Tongue (tissue), 1 donor: ENCODE measurements at regions not wholly inside any gene's neighbourhood (a gene's known extent, or its start where the extent isn't known, plus 50 kb on each side); places are given as distances from the start of the nearest gene placed in this dataset.
"Not testable (repeated sequence)": the region's sequence is repeated elsewhere in the genome, so short reads cannot be mapped to it uniquely, and the experiment has no call there.

Experiments
- DNase-seq: peaks from one replicate; pipeline ENCODE4 v3.0.0-alpha.2; 2015

DNA sequence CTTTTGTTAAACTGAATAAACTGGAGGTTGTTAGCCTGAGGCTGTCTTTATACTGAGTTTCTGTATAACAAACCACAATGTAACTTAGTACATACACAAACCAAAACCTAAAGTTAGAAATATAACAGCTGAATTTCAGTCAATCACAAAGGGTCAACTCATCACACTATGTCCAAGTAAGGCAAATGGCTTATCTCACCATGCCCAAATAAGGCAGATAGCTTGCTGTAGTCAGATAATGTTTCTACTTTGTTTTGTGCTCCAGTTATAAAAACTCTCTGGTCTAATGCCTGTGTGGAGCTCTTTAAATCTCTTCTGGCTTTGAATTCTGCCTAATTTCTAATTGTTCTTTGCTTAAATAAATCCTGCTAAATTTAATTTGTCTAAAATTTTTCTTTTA, 1323.4 kb upstream of the ATXN8OS start:
- no peak for DNase-seq

- no peak for DNase-seq
Measured at GRCh38 chr13:68759617-68760016, 1348.0 kb upstream of the ATXN8OS start.

DNA sequence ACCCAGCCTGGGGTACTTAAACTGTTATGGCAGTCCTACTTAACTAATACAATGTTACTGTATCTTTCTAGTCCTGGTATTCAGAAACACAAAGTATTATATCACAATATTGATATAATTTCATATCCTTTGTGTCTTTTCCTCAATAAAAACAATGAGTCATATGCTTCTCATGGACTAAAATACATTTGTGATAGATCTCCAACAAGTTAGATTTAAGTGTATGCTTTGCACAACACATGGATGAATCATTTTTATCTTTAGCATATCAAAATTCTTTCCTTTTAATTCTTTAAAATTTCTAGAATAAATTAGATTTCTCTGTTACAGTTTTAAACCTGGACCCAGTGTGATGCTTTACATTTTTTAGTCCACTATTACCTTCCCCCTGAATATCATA, 1357.8 kb upstream of the ATXN8OS start:
- no peak for DNase-seq

DNA sequence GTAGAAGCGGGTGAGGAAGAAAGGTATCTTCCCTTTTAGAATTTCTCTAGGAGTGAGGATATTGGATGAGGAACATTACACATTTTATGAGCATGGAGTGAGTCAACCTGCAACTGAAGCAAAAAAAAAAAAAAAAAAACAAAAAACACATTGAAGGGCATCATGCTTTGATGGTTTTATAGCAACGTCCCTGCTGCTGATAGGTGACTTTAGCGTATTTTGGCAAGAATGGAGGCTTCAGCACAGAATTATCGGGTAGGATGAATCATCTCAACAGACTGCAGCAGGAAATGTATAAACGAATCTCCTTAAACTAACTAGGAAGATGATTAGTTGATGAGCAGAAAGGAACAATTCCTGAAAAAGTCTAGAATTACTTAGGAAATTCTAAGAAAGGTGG, 1359.6 kb upstream of the ATXN8OS start:
- DNase-seq = no peak

- DNase-seq = no peak
Measured at GRCh38 chr13:68745502-68745901, 1362.1 kb upstream of the ATXN8OS start.

- DNase-seq = no peak
Measured at GRCh38 chr13:68736961-68737360, 1370.7 kb upstream of the ATXN8OS start.

- DNase-seq = no peak
Measured at GRCh38 chr13:68727798-68728197, 1379.8 kb upstream of the ATXN8OS start.

DNA sequence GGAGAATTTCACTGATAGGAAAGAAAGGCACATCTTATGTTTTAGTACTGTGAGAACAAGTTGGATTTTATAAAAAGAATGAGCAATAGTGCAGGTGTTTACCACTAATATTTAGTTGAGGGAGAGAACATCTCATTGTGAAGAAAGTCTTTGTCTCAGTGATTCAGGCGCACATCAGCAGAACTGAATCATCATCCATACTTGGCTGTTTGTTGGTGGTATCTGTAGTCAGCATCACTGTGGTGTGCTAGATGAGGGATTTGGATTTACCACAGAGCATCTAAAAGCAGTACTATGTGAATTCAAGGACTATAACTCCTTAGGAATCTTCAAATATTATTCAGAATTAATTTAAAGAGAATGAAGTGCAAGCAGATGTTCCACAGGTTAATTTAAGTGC, 1380.5 kb upstream of the ATXN8OS start:
- DNase-seq = no peak

GRCh38 chr13:68719815-68720214, 1387.8 kb upstream of the ATXN8OS start:
- DNase-seq = no peak

DNA sequence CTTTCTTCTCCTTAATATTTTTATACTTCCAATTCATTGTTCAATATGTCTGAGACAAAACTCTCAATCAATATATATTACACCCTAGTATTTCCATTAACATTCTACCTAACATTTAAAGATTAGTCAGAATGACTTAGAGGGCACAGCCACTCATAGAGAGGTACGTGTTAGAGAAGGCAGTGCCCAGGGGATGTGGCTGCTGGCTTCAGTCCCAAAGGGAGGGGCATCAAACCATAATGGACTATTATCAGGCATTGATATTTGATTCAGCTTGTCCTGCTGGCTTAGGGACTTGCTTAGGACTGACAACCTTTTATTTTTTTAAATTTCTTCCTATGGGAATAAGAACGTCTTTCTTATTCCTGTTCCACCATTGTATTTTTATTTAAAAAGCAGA, 1392.0 kb upstream of the ATXN8OS start:
- no peak for DNase-seq

- no peak for DNase-seq
Measured at GRCh38 chr13:68714292-68714691, 1393.3 kb upstream of the ATXN8OS start.

DNA sequence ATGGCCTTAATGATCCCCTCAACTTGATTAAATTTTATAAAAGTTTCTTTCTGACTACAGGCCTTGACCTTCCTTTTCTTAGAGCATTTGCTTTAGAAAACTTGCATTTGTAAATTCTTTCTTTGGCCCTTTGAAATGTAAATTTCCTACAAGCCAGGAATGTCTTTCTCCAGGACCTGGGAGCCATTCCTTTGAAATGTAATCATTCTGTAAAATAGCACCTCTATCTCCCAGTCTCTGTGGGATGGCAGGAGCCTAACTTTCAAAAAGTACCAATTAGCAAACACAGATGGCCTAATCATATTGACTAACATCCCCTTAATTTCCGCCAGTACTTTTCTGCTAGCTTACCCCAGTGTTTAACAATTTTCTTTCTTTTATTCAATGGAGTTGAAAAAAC, 1394.2 kb upstream of the ATXN8OS start:
- DNase-seq = no peak

- no peak for DNase-seq
Measured at GRCh38 chr13:68708336-68708908, 1399.2 kb upstream of the ATXN8OS start.

DNA sequence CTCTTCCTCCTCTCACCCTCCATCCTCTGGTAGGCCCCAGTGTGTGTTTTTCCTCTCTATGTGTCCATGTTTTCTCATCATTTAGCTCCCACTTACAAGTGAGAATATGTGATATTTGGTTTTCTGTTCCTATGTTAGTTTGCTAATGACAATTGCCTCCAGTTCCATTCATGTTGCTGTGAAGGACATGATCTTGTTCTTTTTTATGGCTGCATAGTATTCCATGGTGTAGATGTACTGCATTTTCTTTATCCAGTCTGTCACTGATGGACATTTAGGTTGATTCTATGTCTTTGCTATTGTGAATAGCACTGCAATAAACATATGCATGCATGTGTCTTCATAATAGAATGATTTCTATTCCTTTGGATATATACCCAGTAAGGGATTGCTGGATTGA, 1401.6 kb upstream of the ATXN8OS start:
- not testable (repeated sequence) for DNase-seq

GRCh38 chr13:68697551-68697950, 1410.1 kb upstream of the ATXN8OS start:
- DNase-seq = peak; percentile 2

DNA sequence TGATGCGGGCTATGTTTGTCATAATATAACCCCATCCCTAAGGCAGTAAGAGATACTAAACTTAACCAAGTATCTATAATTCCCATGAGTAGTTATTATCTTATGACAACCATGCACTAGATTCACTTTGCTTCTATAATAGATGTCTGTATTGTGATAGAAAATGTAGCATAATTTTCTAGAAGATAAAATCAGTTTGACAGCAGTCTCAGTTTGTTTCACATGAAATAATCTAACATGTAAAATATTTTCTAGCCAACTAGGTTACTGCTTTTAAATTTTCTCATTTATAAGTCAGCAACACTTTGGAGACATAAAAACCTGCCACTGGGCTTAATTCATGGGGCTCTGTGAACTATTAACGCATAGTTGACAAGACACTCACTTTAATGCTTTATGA, 1410.7 kb upstream of the ATXN8OS start:
- DNase-seq = no peak

- no peak for DNase-seq
Measured at GRCh38 chr13:68692049-68692448, 1415.6 kb upstream of the ATXN8OS start.

DNA sequence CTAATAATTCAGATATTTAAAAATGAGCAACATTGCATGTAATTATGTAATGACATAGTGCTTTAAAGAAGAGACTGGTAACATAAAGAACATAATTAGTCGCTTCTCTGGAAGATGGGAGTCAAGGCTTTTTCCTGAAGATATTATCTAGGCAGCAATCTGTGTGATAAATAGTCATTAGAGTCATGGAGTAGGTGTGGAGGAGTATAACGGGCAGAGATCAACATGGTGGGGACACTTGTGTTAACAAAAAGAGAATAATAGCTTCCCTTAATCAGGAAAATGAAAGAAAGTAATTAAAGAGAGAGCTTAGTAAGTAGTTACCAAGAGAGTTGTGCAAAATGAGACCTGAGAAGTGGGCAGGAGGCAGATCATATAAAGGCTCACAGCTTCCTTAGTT, 1417.1 kb upstream of the ATXN8OS start:
- DNase-seq = no peak

- DNase-seq = no peak
Measured at GRCh38 chr13:68676513-68677115, 1431.0 kb upstream of the ATXN8OS start.

DNA sequence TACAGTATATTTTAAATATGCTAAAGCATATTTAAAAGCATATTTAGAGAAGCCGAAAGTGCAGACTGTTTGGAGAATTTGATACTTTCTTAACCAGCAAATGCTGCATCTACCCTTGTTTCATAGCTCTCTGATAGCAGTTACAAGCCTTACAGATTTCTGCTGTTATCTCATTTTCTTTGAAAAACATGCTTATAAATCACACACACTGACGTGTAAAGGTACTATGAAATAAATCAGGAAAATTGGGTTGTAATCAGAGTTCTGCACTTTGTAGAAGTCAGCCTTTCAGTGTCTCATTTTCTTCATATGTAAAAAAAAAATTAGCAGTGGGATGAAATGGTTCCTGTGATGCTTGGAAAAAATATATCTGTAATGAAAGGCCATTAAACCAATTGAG, 1432.4 kb upstream of the ATXN8OS start:
- no peak for DNase-seq

DNA sequence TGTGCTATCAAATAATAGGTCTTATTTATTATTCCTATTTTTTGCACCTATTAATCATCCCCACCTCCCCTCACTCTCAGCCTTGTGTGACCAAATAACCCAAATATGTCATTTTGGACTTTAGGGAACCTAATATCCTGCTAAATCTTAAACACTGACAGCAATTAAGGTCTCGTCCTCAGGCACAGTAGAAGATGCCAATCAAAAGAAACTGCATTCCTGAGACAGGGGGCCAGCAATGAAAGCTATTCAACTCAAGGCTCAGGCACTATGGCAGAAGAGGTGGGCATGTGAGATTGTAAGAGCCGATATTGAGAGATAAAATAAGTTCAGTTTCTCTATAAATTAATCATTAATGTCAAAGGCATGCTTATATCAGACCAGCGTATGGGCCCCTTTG, 1437.7 kb upstream of the PCDH9 start:
- DNase-seq = no peak

DNA sequence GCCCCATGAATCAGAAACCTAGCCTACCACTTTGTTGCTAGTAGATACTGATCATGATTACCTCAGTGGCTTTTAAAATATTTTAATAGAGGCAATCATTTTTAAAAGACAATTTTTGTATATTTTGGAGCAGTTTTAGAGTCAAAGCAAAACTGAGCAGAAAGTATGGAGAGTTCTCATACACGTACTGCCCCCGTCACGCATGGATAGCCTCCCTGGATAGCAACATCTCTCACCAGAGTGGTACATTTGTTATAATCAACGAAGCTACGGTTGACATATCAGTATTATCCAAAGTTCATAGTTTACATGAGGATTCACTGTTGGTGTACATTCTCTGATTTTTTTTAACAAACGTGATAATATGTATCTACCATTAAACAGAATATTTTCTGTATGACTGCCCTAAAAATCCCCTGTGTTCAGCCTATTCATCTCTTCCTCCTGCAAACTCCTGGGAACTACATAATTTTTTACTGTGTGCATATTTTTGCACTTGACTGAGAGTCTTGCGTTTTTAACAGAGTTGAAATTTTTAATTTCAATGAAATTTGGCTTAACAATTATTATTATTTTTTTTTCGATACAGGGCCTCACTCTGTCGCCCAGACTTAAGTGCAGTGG, 1436.8 kb upstream of the PCDH9 start:
- DNase-seq = no peak

GRCh38 chr13:68645814-68646213, 1415.7 kb upstream of the PCDH9 start:
- DNase-seq = no peak

GRCh38 chr13:68644611-68645010, 1414.5 kb upstream of the PCDH9 start:
- no peak for DNase-seq
